ENCODE measurements at regions not wholly inside any gene's neighbourhood (a gene's known extent, or its start where the extent isn't known, plus 50 kb on each side); places are given as distances from the start of the nearest gene placed in this dataset.

DNA sequence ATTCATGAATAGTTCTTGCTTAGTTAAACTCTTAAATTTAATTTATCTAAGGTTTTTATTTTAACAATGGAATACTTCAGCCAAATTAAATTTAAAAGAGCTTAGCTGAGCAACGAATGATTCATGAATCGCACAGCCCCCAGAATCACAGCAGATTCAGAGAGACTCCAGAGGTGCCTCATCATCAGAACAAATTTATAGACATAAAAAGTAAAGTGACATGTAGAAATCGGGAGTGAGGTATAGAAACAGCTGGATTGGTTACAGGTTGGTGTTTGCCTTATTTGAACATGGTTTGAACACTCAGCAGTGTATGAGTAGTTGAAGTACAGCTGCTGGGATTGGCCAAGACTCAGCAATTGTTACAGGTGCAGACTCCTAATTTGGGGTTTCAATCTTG, 132.7 kb upstream of the MAP3K4 start:
- TF ChIP-seq CTCF (conservative IDR thresholded peaks at IDR 0.05; ENCODE audit: low read depth, low read length) (no peak), POLR2A (IDR thresholded peaks at IDR 0.05; ENCODE audit: low read depth, low read length) (no peak), SMC3 (IDR thresholded peaks at IDR 0.05; ENCODE audit: low read depth, low read length) (no peak), BHLHE40 (IDR thresholded peaks at IDR 0.05; ENCODE audit: low read depth, low read length) (no peak), RAD21 (IDR thresholded peaks at IDR 0.05; ENCODE audit: low read length) (no peak), RFX5 (IDR thresholded peaks at IDR 0.05; ENCODE audit: low read depth, low read length) (no peak), CEBPB (IDR thresholded peaks at IDR 0.05; ENCODE audit: low read depth, low read length) (no peak), ELK1 (IDR thresholded peaks at IDR 0.05; ENCODE audit: borderline replicate concordance, low read depth, low read length) (no peak), FOS (IDR thresholded peaks at IDR 0.05; ENCODE audit: low read depth, low read length) (no peak), MAFK (IDR thresholded peaks at IDR 0.05; ENCODE audit: low read depth, low read length) (no peak), MAZ (IDR thresholded peaks at IDR 0.05; ENCODE audit: borderline replicate concordance, low read depth, low read length) (no peak), USF2 (IDR thresholded peaks at IDR 0.05; ENCODE audit: low read depth, low read length) (no peak)
